ENCODE measurements at regions not wholly inside any gene's neighbourhood (a gene's known extent, or its start where the extent isn't known, plus 50 kb on each side); places are given as distances from the start of the nearest gene placed in this dataset.

DNA sequence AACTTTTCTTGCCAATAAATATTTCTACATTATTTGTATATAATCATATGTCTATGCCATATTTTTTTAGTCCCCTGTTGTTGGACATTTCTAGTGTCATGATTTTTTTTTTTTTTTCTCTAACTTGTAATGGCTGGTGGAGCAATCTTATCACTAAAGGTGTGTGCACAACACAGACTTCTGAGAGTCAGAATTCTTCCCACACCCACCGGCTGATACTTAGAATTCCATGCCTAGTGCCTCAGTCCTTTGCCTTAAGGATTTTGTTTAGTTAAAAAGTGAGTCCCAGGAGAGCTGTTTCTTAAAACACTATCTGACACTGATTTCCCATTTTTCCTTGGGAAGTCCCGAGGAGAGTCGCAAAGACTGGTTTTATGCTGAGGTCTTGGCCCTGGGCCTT is 87.7 kb upstream of the BARX2 start:
- TF ChIP-seq ZFP30 (CRISPR knock-in tag; IDR thresholded peaks at IDR 0.05) (no peak), RARB (CRISPR knock-in tag; IDR thresholded peaks at IDR 0.05) (no peak), ISL1 (CRISPR knock-in tag; IDR thresholded peaks at IDR 0.05) (no peak), ZNF8 (CRISPR knock-in tag; IDR thresholded peaks at IDR 0.05) (no peak), TCF4 (CRISPR knock-in tag; IDR thresholded peaks at IDR 0.05; ENCODE audit: borderline replicate concordance) (no peak), ZC3H10 (CRISPR knock-in tag; IDR thresholded peaks at IDR 0.05) (no peak), ARNTL (CRISPR knock-in tag; IDR thresholded peaks at IDR 0.05; ENCODE audit: borderline replicate concordance, low read depth) (no peak), ESRRG (CRISPR knock-in tag; IDR thresholded peaks at IDR 0.05) (no peak), PPARA (CRISPR knock-in tag; IDR thresholded peaks at IDR 0.05; ENCODE audit: borderline replicate concordance) (no peak)
- TF ChIP-seq, protein P1, sequence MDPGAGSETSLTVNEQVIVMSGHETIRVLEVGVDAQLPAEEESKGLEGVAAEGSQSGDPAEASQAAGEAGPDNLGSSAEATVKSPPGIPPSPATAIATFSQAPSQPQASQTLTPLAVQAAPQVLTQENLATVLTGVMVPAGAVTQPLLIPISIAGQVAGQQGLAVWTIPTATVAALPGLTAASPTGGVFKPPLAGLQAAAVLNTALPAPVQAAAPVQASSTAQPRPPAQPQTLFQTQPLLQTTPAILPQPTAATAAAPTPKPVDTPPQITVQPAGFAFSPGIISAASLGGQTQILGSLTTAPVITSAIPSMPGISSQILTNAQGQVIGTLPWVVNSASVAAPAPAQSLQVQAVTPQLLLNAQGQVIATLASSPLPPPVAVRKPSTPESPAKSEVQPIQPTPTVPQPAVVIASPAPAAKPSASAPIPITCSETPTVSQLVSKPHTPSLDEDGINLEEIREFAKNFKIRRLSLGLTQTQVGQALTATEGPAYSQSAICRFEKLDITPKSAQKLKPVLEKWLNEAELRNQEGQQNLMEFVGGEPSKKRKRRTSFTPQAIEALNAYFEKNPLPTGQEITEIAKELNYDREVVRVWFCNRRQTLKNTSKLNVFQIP (CRISPR knock-in tag; IDR thresholded peaks at IDR 0.05; ENCODE audit: borderline replicate concordance, low read depth), result no peak
- TF ChIP-seq, protein P2, sequence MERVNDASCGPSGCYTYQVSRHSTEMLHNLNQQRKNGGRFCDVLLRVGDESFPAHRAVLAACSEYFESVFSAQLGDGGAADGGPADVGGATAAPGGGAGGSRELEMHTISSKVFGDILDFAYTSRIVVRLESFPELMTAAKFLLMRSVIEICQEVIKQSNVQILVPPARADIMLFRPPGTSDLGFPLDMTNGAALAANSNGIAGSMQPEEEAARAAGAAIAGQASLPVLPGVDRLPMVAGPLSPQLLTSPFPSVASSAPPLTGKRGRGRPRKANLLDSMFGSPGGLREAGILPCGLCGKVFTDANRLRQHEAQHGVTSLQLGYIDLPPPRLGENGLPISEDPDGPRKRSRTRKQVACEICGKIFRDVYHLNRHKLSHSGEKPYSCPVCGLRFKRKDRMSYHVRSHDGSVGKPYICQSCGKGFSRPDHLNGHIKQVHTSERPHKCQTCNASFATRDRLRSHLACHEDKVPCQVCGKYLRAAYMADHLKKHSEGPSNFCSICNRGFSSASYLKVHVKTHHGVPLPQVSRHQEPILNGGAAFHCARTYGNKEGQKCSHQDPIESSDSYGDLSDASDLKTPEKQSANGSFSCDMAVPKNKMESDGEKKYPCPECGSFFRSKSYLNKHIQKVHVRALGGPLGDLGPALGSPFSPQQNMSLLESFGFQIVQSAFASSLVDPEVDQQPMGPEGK (CRISPR knock-in tag; IDR thresholded peaks at IDR 0.05; ENCODE audit: borderline replicate concordance), result no peak
- TF ChIP-seq, protein P3, sequence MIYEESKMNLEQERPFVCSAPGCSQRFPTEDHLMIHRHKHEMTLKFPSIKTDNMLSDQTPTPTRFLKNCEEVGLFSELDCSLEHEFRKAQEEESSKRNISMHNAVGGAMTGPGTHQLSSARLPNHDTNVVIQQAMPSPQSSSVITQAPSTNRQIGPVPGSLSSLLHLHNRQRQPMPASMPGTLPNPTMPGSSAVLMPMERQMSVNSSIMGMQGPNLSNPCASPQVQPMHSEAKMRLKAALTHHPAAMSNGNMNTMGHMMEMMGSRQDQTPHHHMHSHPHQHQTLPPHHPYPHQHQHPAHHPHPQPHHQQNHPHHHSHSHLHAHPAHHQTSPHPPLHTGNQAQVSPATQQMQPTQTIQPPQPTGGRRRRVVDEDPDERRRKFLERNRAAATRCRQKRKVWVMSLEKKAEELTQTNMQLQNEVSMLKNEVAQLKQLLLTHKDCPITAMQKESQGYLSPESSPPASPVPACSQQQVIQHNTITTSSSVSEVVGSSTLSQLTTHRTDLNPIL (CRISPR knock-in tag; IDR thresholded peaks at IDR 0.05; ENCODE audit: low read depth), result no peak
- TF ChIP-seq, protein P4, sequence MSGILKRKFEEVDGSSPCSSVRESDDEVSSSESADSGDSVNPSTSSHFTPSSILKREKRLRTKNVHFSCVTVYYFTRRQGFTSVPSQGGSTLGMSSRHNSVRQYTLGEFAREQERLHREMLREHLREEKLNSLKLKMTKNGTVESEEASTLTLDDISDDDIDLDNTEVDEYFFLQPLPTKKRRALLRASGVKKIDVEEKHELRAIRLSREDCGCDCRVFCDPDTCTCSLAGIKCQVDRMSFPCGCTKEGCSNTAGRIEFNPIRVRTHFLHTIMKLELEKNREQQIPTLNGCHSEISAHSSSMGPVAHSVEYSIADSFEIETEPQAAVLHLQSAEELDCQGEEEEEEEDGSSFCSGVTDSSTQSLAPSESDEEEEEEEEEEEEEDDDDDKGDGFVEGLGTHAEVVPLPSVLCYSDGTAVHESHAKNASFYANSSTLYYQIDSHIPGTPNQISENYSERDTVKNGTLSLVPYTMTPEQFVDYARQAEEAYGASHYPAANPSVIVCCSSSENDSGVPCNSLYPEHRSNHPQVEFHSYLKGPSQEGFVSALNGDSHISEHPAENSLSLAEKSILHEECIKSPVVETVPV (CRISPR knock-in tag; IDR thresholded peaks at IDR 0.05), result no peak

Data from SK-N-SH treated with all-trans-retinoic acid at 6 μM for 48 hours (cell line).